Stimulated activated CD4-positive, alpha-beta T cell treated with anti-CD3 and anti-CD28 coated beads, TNF-alpha, amount 100 ng/mL, for 4 hours (primary cell): ENCODE measurements at regions not wholly inside any gene's neighbourhood (a gene's known extent, or its start where the extent isn't known, plus 50 kb on each side); places are given as distances from the start of the nearest gene placed in this dataset.
"Not testable (repeated sequence)": the region's sequence is repeated elsewhere in the genome, so short reads cannot be mapped to it uniquely, and the experiment has no call there.

Experiments used
- DNase-seq, 3 experiments: peaks; one replicate each; pipeline ENCODE4 v3.0.0-alpha.2; 2020; ENCODE audit warnings: low read depth in 3 of 3

DNA sequence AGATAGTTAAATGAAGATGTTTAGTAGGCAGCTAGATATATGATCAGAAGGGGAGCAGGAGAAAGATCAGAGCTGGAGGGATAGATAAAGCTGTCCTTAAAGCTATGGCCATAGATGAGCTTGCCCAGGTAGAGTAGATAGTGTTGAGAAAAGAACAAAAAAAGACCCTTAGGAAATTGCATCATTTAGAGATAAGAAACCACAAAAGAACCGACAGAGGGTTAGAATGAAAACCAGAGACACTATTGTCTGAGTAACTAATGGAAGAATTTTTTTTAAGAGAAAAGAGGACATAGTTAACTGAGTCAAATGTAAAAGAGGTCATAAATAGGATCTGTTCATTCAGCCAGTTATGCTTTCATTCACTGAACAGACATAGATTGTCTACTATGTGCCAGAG, 101.8 kb downstream of the TNFAIP3 start:
- no peak for DNase-seq

DNA sequence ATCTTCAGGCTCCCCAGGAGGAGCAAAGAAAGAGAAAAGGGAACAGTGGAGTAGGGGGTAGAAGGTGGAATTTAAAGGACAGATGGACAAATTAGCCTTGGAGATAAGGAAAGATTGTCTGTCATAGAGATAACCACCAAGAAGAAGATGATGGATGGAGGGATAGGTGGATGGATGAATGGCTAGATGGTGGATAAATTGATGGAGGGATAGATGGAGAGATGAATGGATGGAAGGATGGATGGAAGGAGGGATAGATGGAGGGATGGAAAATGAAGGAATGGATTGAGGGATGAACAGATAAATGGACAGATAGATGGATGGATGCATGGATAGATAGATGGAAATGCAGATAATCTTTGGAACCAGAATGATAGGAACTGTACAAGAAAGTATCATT, 102.8 kb downstream of the TNFAIP3 start:
- DNase-seq = no peak

DNA sequence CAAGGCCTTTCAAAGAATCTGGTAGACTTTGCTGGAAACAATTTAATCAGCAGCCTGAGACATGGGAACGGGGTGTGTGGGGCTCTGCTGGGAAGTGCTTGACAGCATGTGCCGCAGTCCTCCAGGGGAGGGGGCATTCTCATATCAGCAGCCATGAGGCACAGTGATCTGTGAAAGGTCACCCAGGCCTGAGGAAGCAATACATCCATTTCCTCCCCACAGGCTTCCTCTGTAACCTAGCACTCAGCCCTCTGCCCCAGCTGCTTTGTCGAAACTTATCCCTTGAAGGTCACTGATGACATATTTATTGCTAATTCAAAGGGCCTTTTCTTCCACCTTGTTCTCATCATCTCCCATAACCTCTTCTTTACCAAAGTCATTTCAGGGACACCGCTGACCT, 103.3 kb downstream of the TNFAIP3 start:
- no peak for DNase-seq

DNA sequence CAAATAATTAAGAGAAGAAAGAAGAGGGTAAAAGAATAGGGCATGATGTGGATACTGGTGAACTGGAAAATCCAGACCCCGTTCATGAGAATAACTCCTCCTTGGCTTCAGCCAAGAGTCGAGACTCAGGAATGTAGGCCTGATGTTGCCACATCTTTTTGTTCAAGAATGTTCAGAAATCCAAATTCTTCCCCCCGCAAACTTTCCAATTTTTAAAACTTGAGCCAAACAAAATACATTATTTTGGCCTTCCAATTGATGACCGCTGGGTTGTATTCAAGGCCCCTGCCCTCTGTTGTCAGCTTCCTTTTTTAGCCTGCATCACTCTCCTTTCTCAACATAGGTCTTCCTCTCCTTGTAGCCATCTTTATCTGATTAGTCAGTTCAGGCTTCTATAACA, 106.1 kb downstream of the TNFAIP3 start:
- DNase-seq = no peak

DNA sequence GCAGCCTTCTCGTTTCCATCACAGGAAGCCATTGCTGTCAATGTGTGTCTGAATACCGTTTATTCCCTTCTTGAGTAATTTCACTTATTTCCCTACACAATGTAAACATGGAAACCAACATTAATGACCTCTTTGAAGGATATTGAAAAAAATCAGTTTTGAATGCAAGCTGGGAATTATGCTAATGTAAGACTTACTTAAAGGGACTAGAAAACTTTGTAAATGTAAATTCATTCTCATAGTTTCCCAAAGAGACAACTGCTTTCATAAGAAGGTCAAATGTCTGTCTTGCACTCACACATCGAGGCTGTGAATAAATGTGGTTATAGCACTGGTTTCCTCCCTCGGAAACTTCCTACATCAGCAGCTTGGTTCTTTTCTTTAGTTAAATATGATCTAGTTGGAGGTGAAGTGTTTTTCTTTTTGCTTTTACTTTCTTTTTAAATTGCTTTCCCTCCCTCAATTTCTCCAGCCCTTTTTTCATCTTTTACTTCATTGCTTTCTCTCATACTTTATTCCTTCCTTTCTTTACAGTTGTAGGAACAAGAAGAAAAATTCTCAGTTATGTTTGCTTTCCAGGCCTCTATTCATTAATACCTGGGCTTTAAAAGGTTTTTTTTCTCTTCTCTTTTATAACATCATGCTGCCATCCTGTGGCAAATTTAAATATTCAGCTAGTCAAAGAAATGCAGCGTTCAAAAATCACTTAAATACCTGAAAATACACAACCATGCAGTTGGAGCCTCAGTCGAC, 108.3 kb downstream of the TNFAIP3 start:
- no peak for DNase-seq

DNA sequence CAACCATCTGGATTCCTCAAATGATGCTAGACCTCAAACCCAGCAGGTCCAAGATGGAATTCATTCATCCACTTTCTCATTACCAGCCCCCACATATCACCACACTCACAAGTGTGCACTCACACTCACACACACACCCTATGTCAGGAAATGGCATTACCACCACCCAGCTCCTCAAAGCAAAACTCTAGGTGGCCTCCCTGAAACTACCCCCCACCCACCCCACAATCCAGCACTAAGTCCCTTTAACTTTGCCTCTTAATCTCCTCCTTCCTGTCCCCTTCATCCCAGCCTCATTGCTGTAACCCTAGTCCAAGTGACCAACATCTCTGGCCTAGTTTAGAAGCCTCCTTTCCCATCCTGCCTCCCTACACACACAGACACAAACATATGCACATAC, 109.4 kb downstream of the TNFAIP3 start:
- no peak for DNase-seq

DNA sequence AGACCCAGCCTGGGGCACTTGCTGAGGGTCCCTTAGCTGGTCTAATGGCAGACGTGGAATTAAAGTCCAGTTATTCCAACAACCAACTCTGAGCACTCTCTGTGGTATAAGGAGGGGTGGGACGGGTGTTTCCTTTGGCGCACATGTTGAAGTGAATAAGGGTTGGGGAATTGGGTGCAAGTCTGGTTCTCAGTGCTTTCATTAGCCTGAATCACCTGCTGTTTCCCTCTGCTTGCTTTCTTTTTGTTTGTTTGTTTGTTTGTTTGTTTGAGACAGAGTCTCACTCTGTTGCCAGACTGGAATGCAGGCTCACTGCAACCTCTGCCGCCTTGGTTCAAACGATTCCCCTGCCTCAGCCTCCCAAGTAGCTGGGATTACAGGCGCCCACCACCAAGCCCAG, 110.1 kb downstream of the TNFAIP3 start:
- DNase-seq = no peak

DNA sequence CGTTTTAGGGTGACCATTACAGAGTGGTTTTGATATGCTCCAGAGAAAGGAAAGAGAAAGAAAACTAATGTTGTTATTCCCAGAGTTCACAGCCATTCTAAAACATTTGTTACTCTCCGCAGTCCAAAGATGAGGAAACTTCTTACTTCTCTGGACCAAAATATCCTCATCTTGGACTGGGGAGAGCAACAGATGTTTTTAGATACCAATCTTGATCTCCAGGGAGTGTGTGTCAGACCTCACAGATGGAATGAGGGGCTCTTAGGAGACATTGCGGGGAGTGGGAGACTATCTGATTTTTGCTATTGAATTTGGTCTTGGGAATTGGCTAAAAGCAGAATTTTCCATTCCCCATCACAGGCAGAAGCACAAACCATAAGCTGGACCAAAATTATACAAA, 110.8 kb downstream of the TNFAIP3 start:
- DNase-seq = no peak

DNA sequence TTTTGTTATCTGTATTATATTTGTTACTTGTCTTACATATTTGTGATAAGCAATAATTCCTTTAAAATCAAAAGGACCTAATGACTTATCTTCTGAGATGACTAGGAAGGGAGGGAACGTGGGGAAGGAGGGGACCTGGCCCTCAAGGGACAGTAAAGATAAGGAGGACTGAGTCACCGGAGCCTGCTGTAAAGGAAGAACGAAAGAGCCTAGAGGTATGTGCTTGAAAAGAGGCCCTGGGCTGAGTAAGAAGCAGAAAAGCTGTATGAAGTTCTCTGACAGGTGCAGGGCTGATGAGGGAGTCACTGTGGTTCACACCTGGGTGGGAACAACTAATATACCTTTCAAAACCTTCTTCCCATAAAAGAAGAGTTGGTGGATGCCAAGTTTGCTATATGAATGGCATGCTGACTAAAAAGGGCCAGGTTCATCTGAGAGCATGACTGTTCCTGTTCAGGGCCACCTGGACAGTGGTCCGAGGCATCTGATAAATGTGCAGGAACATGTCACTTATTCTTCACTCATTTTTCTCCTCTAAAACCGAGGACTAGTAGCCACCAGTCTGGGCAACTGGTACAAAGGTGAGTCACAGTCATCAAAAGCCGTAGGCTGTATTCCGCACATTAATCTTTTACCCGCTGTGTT, 111.3 kb downstream of the TNFAIP3 start:
- no peak for DNase-seq

DNA sequence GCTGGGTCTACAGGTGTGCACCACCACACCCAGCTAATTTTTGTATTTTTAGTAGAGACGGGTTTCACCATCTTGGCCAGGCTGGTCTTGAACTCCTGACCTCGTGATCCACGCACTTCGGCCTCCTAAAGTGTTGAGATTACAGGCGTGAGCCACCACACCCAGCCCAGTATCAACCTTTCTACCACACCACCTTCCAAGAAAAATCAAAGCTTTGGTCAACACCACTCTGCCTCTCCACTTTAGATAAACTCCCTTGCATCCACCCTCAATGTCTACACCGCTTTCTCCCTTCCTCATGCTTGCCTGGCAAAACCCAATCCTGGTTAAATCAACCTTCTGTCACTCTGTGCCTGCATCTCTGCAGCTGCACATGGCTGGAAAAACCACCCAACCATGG, 112.2 kb downstream of the TNFAIP3 start:
- not testable (repeated sequence) for DNase-seq

DNA sequence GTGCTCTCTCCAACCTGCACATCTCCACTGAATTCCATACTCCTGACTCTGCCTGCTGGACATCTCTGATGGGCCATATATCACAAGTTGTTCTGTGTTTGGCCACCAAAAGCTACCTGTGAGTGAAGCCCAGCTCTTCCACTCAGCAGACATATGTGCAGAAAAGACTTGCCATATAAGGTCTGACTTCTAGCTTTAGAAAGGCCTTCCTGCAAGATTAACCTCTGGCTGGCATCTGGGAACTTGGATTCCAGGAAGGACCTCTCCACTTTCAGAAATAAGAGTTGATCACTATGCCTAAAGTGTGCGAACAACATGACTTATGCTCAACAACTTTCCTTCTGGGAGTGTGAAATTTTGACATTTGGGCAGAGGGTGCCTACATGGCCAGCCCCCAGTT, 113.7 kb downstream of the TNFAIP3 start:
- DNase-seq = no peak

DNA sequence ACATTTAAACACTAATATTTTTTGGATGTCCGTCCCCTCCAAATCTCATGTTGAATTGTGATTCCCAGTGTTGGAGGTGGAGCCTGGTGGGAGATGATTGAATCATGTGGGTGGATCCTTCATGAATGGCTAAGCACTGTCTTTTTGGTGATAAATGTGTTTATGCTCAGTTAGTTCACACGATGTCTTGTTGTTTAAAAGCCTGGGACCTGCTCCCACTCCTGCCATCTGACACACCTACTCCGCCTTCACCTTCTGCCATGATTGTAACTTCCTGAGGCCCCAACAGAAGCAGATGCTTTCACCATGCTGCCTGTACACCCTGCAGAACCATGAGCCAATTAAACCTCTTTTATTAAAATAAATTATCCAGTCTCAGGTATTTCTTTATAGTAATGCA, 114.7 kb downstream of the TNFAIP3 start:
- no peak for DNase-seq

DNA sequence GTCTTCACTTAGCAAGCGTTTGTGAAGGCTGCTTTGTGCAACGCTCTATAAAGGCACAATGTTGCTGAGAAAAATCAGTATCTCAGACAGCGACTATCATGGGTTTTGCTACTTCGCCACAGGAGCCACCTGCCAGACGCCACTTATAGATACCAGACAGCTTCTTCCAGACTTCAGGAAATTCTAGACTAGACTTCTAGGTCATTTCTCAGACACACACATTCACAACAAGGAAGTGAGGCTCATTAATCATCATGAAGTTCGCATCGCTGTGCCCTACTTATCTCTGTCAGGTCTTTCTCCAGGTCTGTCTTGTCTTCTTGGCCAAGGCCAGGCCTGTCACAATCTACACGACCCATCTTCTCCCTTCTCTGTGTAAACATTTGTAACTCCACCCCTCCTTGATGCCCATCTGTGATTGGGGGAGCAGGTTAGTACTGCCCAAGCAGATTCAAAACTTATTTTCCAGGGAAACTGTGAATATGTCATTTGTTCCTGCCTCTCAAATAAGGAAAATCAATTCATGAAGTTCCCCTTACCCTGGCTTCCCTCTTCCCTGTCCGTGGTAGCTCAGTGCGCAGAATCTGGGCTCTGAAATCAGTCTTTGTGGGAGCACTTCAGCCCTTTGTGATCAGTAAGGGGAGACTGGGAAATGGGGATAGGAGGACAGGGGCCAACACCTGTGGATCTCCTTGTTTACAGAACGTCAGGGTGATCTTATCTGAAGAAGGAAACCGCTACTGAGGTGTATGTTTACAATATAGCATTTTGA, 115.5 kb downstream of the TNFAIP3 start:
- DNase-seq = no peak

DNA sequence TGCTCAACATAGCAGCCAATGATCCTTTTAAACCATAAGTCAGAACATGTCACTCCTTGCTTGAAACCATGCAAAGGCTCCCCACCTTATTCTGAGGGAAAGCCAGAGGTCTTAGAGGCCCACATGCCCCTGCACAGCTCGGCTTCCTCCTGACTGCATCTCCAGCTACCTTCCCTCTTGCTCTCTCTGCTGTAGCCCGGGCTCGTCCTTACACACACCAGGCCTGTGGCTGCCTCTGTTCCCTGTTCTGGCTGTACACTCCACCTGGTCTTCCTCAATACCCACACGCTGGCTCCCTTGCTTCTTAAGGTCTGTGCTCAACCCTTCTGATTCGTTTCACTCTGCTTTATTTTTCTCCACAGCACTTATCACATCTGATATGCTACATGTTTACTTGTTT, 116.2 kb downstream of the TNFAIP3 start:
- no peak for DNase-seq

DNA sequence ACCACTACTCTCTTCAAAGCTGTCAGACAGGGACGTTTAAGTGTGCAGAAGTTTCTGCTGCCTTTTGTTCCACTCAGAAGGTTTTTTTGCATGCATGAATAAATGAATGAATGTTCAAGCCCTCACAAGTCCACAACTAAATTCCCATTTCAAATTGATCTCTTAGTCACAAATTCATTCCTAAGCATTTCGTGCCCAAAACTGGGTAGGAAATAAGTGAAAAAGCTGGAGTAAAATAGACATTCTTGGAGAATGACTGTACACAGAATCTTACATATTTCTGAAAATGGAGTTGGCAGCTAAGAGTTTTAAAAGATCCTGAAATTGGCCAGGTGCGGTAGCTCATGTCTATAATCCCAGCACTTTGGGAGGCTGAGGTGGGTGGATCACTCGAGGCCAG, 117.6 kb downstream of the PERP start:
- DNase-seq = no peak

DNA sequence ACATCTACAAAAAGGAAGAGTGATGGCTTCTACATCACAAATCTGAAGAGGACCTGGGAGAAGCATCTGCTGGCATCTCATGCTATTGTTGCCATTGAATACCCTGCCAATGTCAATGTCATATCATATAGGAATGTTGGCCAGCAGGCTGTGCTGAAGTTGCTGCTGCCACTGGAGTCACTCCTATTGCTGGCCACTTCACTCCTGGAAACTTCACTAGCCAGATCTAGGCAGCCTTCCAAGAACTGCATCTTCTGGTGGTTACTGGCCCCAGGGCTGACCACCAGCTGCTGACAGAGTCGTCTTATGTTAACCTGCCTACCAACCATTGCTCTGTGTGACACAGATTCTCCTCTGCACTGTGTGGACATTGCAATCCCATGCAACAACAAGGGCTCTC, 111.8 kb downstream of the PERP start:
- DNase-seq = no peak

DNA sequence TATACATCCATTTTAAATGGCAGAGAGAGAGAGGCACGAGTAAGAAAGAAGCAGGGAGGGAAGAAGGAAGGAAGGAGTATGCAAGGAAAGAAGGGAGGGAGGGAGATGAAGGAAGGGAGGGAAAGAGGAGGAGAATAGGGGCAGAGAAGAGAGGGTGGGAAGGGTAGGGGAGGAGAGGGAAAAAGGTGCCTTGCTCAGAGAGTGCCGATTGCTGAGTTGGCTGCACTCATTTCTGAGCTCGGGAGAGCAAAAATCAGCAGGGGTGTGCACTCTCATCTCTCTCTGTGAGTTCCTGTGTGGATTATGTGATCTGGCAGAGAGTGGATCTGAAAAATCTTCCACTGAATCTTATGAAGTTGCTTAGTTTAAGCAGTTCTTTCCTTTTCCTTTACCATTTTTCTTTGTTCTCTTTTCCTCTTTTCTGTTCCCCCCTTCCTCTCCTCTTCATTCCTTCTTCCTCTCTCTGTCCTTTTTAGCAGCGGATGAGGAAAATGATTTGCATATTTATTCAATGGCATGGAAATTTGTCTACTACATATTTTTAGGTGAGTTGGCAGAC, 108.7 kb downstream of the PERP start:
- DNase-seq = no peak

DNA sequence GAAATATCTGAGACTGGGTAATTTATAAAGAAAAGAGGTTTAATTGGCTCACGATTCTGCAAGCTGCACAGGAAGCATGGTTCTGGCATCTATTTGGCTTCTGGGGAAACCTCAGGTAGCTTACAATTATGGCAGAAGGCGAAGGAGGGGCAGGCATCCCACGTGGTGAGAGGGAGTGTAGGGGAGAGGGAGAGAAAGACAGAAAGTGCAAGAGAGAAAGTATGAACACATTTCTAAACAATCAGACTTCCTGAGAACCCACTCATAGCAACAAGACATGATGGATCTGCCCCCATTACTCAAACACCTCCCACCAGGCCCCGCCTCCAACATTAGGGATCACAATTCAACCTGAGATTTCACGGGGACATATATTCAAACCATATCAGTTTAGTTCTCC, 107.4 kb downstream of the PERP start:
- no peak for DNase-seq

DNA sequence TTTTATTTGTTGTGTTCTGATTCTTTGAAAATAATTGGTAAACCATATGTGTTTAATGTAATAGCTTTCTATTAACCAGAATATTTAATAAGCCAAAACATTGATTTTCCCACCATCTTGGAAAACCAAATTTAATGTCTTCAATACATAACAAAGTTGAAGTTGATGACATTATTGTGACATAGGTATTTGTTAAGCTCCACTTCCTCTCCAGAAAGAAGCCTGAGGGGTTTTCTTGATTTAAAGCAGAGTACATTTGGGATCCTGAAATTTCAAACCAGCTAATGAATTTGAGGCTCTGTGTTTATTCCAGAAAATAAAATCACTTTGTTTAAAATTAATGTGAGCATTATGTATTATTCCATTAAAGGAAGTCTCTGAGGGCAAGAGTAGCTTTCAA, 106.3 kb downstream of the PERP start:
- DNase-seq = no peak

DNA sequence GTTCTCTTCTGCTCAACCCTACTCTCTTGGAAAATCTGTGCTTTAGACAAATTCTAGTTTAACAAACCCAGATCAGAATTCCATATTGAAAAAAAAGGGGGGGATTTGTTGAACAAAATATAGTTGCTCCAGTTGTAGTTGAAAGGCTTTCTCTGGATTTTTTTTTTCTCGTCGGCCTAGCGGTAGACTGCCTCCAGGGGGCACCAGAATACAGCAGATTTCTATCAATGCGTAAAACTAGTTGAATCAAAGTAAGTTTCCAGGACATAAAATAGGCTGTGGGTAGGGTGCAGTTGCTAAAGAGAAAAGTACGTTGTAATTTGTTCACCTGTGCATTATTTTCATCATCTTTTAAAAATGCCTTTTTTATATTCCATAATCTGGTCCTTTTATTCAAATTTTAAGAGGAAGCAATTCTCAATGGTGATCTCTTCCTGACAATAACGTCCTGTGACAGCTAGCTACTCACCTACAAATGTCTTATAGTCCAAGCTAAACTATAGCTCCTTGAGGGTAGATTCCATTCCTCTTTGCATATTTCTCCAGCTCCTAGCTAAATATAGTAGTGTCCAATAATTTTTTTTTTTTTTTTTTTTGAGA, 105.4 kb downstream of the PERP start:
- DNase-seq = peak; percentile 11 to 45 (median 21)

DNA sequence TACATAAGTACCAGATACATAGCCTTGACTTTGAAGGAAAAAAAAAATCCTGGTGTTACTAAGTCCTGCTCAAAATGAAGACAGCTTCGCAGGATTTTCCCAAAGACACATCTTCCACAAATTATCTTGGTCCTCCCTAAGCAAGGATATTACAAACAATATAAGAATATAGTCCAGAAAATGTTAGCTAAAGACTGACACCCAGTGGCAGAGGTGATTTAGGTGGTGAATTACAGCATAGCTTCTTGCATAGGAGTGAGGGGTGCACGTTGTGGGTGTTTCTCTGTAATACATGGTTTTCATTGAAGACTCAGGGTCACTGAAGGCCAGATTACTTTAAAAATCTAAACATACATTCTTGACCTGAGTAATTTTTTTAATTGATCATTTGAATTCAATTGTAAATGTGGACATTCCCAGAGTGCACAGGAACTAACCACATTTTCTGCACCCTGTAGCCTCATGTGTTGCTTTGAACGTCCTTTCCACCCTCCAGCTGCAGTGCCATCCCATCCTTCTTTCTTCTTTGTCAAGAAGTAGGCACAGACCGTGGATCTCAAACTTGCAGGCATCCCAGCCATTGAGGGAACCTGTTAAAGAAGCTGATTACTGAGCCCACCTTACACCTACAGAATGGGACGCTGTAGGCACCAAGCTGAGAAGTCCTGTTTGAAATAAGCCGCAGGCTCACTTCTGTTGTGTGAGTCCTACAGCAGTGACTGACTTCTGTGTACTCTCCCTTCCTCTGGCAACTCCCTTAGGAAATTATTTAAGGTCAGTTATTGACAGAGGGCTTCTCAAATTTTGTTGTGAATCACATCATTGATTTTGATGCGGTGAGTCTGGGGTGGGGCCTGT, 102.6 kb downstream of the PERP start:
- DNase-seq = no peak
